Liver (tissue), 3 donors: ENCODE measurements at regions not wholly inside any gene's neighbourhood (a gene's known extent, or its start where the extent isn't known, plus 50 kb on each side); places are given as distances from the start of the nearest gene placed in this dataset.

Source experiments
- ATF3 ChIP-seq: IDR thresholded peaks from 2 replicates; pipeline ENCODE4 v1.6.1; 2016; ENCODE audit warnings: antibody characterized with exemption
- CTCF ChIP-seq: fragments of 150-350 bp; IDR thresholded peaks from 2 replicates; pipeline ENCODE4 v1.5.1; 2017; ENCODE audit warnings: improper control_type of control experiment, low read depth, low read length; ENCODE audit not compliant: missing input control
- GABPA ChIP-seq, 2 donors: IDR thresholded peaks in 1 of 2; conservative IDR thresholded peaks in 1 of 2; 2 replicates each; pipeline ENCODE4 v1.6.1; 2016; ENCODE audit warnings: antibody characterized with exemption in 2 of 2, mild to moderate bottlenecking in 1 of 2, moderate library complexity in 1 of 2
- JUND ChIP-seq, 2 donors: IDR thresholded peaks; 2 replicates each; pipeline ENCODE4 v1.6.1; 2016; ENCODE audit warnings: antibody characterized with exemption in 2 of 2
- MAX ChIP-seq: IDR thresholded peaks from 2 replicates; pipeline ENCODE4 v1.6.1; 2016; ENCODE audit warnings: antibody characterized with exemption
- REST ChIP-seq: IDR thresholded peaks from 2 replicates; pipeline ENCODE4 v1.6.1; 2016; ENCODE audit warnings: antibody characterized with exemption, mild to moderate bottlenecking
- RXRA ChIP-seq, 2 donors: IDR thresholded peaks; 2 replicates each; pipeline ENCODE4 v1.6.1; 2017 to 2018; ENCODE audit warnings: antibody characterized with exemption in 2 of 2, mild to moderate bottlenecking in 1 of 2
- SP1 ChIP-seq: IDR thresholded peaks from 2 replicates; pipeline ENCODE4 v1.6.1; 2018; ENCODE audit warnings: antibody characterized with exemption, mild to moderate bottlenecking
- TAF1 ChIP-seq: conservative IDR thresholded peaks from 2 replicates; pipeline ENCODE4 v1.6.1; 2016; ENCODE audit warnings: antibody characterized with exemption, mild to moderate bottlenecking
- YY1 ChIP-seq: IDR thresholded peaks from 2 replicates; pipeline ENCODE4 v1.6.1; 2016; ENCODE audit warnings: antibody characterized with exemption, mild to moderate bottlenecking
- ZBTB33 ChIP-seq: IDR thresholded peaks from 2 replicates; pipeline ENCODE4 v1.6.1; 2016; ENCODE audit warnings: antibody characterized with exemption
- donor health status: healthy.
- donor health status: healthy.

GRCh38 chr7:53917637-53918036 is 624.5 kb upstream of the VSTM2A start:
- TF ChIP-seq YY1 (no peak), ATF3 (no peak), CTCF (no peak), ZBTB33 (no peak), JUND (IDR thresholded peaks at IDR 0.05) (no peak), RXRA (IDR thresholded peaks at IDR 0.05) (no peak), MAX (no peak), GABPA (IDR thresholded peaks at IDR 0.05 in 1 of 2, conservative IDR thresholded peaks at IDR 0.05 in 1 of 2) (no peak), TAF1 (no peak), SP1 (no peak), REST (no peak)
